HL-60 (cell line): ENCODE measurements at regions not wholly inside any gene's neighbourhood (a gene's known extent, or its start where the extent isn't known, plus 50 kb on each side); places are given as distances from the start of the nearest gene placed in this dataset.
"Not testable (repeated sequence)": the region's sequence is repeated elsewhere in the genome, so short reads cannot be mapped to it uniquely, and the experiment has no call there.

Experiments
- CTCF ChIP-seq: IDR thresholded peaks from one replicate; pipeline ENCODE4 v1.5.1; 2011; ENCODE audit warnings: low read length, control low read depth, inconsistent platforms; ENCODE audit not compliant: insufficient read depth
- POLR2AphosphoS5 ChIP-seq: IDR thresholded peaks from 2 replicates; pipeline ENCODE4 v1.6.1; 2012; ENCODE audit warnings: low read depth
- TF ChIP-seq, protein P1 (sequence below): IDR thresholded peaks from 2 replicates; pipeline ENCODE4 v1.6.1; 2012; ENCODE audit warnings: low read depth; ENCODE audit not compliant: insufficient replicate concordance

- TF ChIP-seq CTCF, POLR2AphosphoS5: not testable (repeated sequence)
- TF ChIP-seq, protein P1, sequence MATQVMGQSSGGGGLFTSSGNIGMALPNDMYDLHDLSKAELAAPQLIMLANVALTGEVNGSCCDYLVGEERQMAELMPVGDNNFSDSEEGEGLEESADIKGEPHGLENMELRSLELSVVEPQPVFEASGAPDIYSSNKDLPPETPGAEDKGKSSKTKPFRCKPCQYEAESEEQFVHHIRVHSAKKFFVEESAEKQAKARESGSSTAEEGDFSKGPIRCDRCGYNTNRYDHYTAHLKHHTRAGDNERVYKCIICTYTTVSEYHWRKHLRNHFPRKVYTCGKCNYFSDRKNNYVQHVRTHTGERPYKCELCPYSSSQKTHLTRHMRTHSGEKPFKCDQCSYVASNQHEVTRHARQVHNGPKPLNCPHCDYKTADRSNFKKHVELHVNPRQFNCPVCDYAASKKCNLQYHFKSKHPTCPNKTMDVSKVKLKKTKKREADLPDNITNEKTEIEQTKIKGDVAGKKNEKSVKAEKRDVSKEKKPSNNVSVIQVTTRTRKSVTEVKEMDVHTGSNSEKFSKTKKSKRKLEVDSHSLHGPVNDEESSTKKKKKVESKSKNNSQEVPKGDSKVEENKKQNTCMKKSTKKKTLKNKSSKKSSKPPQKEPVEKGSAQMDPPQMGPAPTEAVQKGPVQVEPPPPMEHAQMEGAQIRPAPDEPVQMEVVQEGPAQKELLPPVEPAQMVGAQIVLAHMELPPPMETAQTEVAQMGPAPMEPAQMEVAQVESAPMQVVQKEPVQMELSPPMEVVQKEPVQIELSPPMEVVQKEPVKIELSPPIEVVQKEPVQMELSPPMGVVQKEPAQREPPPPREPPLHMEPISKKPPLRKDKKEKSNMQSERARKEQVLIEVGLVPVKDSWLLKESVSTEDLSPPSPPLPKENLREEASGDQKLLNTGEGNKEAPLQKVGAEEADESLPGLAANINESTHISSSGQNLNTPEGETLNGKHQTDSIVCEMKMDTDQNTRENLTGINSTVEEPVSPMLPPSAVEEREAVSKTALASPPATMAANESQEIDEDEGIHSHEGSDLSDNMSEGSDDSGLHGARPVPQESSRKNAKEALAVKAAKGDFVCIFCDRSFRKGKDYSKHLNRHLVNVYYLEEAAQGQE = not testable (repeated sequence)
Measured at GRCh38 chr3:194056323-194056722, 79.6 kb upstream of the HES1 start.
